ENCODE measurements at regions not wholly inside any gene's neighbourhood (a gene's known extent, or its start where the extent isn't known, plus 50 kb on each side); places are given as distances from the start of the nearest gene placed in this dataset.

- no peaks in the 10 kb centered on the region for H3K36me3 ChIP-seq (ENCODE audit: insufficient read depth, low read length)
- peak overlapping the region; percentile 15; the same call in 1 of the 2 replicates for H3K27ac ChIP-seq (ENCODE audit: low read depth, low read length)
- H3K27me3 ChIP-seq (ENCODE audit: insufficient read depth, low read length) = no peaks in the 10 kb centered on the region
- peaks cover 32% of the 10 kb centered on the region for H3K4me1 ChIP-seq (ENCODE audit: control insufficient read depth, insufficient read depth, low read length, unreplicated experiment)
- H3K4me3 ChIP-seq (ENCODE audit: low read depth, low read length) = no peak overlapping the region
- H3K79me2 ChIP-seq (ENCODE audit: control insufficient read depth, insufficient read depth, low read length, unreplicated experiment) = no peaks in the 10 kb centered on the region
- peak overlapping the region; percentile 18 for H2AFZ ChIP-seq (ENCODE audit: low read length, unreplicated experiment)
These were observed 117.5 kb upstream of the SHB start for GRCh38 chr9:38186404-38187115.

GRCh38 chr9:38185647-38186403 is 116.8 kb upstream of the SHB start:
- Histone ChIP-seq H3K4me3 (ENCODE audit: low read depth, low read length) (no peak overlapping the region), H3K4me1 (ENCODE audit: control insufficient read depth, insufficient read depth, low read length, unreplicated experiment) (peaks cover 35% of the 10 kb centered on the region), H3K36me3 (ENCODE audit: insufficient read depth, low read length) (no peaks in the 10 kb centered on the region), H3K27ac (ENCODE audit: low read depth, low read length) (peak overlapping the region; percentile 15; the same call in 1 of the 2 replicates), H3K79me2 (ENCODE audit: control insufficient read depth, insufficient read depth, low read length, unreplicated experiment) (no peaks in the 10 kb centered on the region), H3K27me3 (ENCODE audit: insufficient read depth, low read length) (no peaks in the 10 kb centered on the region), H2AFZ (ENCODE audit: low read length, unreplicated experiment) (peak overlapping the region; percentile 18)

GRCh38 chr9:38183994-38184568 is 115.1 kb upstream of the SHB start:
- H3K27me3 ChIP-seq (ENCODE audit: insufficient read depth, low read length) = no peaks in the 10 kb centered on the region
- no peak overlapping the region for H3K27ac ChIP-seq (ENCODE audit: low read depth, low read length)
- H3K4me3 ChIP-seq (ENCODE audit: low read depth, low read length) = no peak overlapping the region
- no peaks in the 10 kb centered on the region for H3K79me2 ChIP-seq (ENCODE audit: control insufficient read depth, insufficient read depth, low read length, unreplicated experiment)
- H3K36me3 ChIP-seq (ENCODE audit: insufficient read depth, low read length) = no peaks in the 10 kb centered on the region
- H2AFZ ChIP-seq (ENCODE audit: low read length, unreplicated experiment) = no peak overlapping the region
- H3K4me1 ChIP-seq (ENCODE audit: control insufficient read depth, insufficient read depth, low read length, unreplicated experiment) = peaks cover 35% of the 10 kb centered on the region

DNA sequence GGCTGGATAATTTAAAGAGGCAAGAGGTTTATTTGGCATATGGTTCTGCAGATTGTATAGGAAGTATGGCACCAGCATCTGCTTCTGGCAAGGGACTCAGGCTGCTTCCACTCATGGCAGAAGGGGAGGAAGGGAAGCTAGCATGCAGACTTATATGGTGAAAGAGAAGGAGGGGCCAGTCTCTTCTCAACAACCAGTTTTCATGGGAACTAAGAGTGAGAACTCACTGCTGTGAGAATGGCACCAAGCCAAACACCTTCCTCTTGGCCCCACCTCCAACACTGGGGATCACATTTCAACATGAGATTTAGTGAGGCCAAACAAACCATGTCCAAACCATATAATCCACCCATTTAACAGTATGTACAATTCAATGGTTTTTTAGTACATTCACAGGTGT is 113.3 kb upstream of the SHB start:
- Histone ChIP-seq H3K4me1 (ENCODE audit: control insufficient read depth, insufficient read depth, low read length, unreplicated experiment) (peaks cover 33% of the 10 kb centered on the region), H3K4me3 (ENCODE audit: low read depth, low read length) (no peak overlapping the region), H3K36me3 (ENCODE audit: insufficient read depth, low read length) (no peaks in the 10 kb centered on the region)

GRCh38 chr9:38181866-38182265 is 112.8 kb upstream of the SHB start:
- H3K36me3 ChIP-seq (ENCODE audit: insufficient read depth, low read length) = no peaks in the 10 kb centered on the region
- H3K4me1 ChIP-seq (ENCODE audit: control insufficient read depth, insufficient read depth, low read length, unreplicated experiment) = peaks cover 28% of the 10 kb centered on the region
- H3K27ac ChIP-seq (ENCODE audit: low read depth, low read length) = no peak overlapping the region
- H3K79me2 ChIP-seq (ENCODE audit: control insufficient read depth, insufficient read depth, low read length, unreplicated experiment) = no peaks in the 10 kb centered on the region
- no peak overlapping the region for H2AFZ ChIP-seq (ENCODE audit: low read length, unreplicated experiment)
- H3K4me3 ChIP-seq (ENCODE audit: low read depth, low read length) = no peak overlapping the region
- no peaks in the 10 kb centered on the region for H3K27me3 ChIP-seq (ENCODE audit: insufficient read depth, low read length)

More for the DNA sequence above, 113.3 kb upstream of the SHB start:
- H3K79me2 ChIP-seq (ENCODE audit: control insufficient read depth, insufficient read depth, low read length, unreplicated experiment) = no peaks in the 10 kb centered on the region
- H3K27ac ChIP-seq (ENCODE audit: low read depth, low read length) = no peak overlapping the region
- no peaks in the 10 kb centered on the region for H3K27me3 ChIP-seq (ENCODE audit: insufficient read depth, low read length)
- no peak overlapping the region for H2AFZ ChIP-seq (ENCODE audit: low read length, unreplicated experiment)

DNA sequence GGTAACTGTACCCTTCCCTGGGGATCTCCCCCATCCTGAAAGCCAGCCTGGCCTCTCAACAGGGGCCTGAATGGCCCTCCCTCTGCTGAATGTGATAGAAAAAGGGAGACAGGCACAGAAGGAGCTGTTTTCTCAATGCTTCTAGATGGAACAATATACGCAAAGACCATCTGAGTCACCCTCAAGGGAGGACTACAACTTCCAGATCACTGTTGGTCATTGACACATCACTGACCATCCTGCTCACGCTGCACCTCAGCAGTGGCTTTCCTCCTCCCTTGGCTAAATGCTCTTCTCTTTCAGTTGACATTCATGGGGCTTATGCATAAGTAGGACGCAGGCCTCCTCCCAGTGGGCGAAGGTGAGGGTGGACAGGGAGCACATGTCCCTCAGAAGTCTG is 112.2 kb upstream of the SHB start:
- Histone ChIP-seq H3K27ac (ENCODE audit: low read depth, low read length) (no peak overlapping the region), H3K36me3 (ENCODE audit: insufficient read depth, low read length) (no peaks in the 10 kb centered on the region), H3K4me1 (ENCODE audit: control insufficient read depth, insufficient read depth, low read length, unreplicated experiment) (peaks cover 22% of the 10 kb centered on the region), H3K27me3 (ENCODE audit: insufficient read depth, low read length) (no peaks in the 10 kb centered on the region), H3K79me2 (ENCODE audit: control insufficient read depth, insufficient read depth, low read length, unreplicated experiment) (no peaks in the 10 kb centered on the region), H3K4me3 (ENCODE audit: low read depth, low read length) (no peak overlapping the region), H2AFZ (ENCODE audit: low read length, unreplicated experiment) (no peak overlapping the region)

- peaks cover 16% of the 10 kb centered on the region for H3K4me1 ChIP-seq (ENCODE audit: control insufficient read depth, insufficient read depth, low read length, unreplicated experiment)
These were observed 111.6 kb upstream of the SHB start for GRCh38 chr9:38180656-38181055.

GRCh38 chr9:38179965-38180364 is 110.9 kb upstream of the SHB start:
- Histone ChIP-seq H3K4me3 (ENCODE audit: low read depth, low read length) (no peak overlapping the region), H3K36me3 (ENCODE audit: insufficient read depth, low read length) (no peaks in the 10 kb centered on the region), H3K27ac (ENCODE audit: low read depth, low read length) (no peak overlapping the region), H3K27me3 (ENCODE audit: insufficient read depth, low read length) (no peaks in the 10 kb centered on the region), H3K79me2 (ENCODE audit: control insufficient read depth, insufficient read depth, low read length, unreplicated experiment) (no peaks in the 10 kb centered on the region), H3K4me1 (ENCODE audit: control insufficient read depth, insufficient read depth, low read length, unreplicated experiment) (peaks cover 16% of the 10 kb centered on the region), H2AFZ (ENCODE audit: low read length, unreplicated experiment) (no peak overlapping the region)

More at GRCh38 chr9:38180656-38181055, 111.6 kb upstream of the SHB start:
- Histone ChIP-seq H3K36me3 (ENCODE audit: insufficient read depth, low read length) (no peaks in the 10 kb centered on the region), H3K79me2 (ENCODE audit: control insufficient read depth, insufficient read depth, low read length, unreplicated experiment) (no peaks in the 10 kb centered on the region), H2AFZ (ENCODE audit: low read length, unreplicated experiment) (no peak overlapping the region), H3K4me3 (ENCODE audit: low read depth, low read length) (no peak overlapping the region), H3K27me3 (ENCODE audit: insufficient read depth, low read length) (no peaks in the 10 kb centered on the region), H3K27ac (ENCODE audit: low read depth, low read length) (no peak overlapping the region)

DNA sequence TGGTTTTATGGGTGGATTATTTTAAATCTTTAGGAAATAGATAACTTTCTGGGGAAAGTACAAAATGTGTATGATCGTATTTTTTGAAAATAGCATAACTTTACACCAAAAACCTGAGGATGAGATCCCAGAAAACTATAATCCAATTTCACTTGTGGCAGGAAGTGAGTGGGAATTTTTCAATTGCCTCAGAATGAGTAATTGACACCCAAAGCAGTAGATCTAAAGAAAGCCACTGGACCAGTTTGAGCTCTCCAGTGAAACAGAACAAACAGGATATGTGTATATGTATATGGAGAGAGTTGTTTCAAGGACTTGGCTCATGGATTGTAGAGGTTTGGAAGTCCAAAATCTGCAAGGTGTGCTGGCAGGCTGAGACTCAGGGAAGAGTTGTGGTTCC is 109.2 kb upstream of the SHB start:
- H3K4me3 ChIP-seq (ENCODE audit: low read depth, low read length) = no peak overlapping the region
- H3K36me3 ChIP-seq (ENCODE audit: insufficient read depth, low read length) = no peaks in the 10 kb centered on the region
- no peaks in the 10 kb centered on the region for H3K27me3 ChIP-seq (ENCODE audit: insufficient read depth, low read length)
- H2AFZ ChIP-seq (ENCODE audit: low read length, unreplicated experiment) = no peak overlapping the region
- no peak overlapping the region for H3K27ac ChIP-seq (ENCODE audit: low read depth, low read length)
- H3K79me2 ChIP-seq (ENCODE audit: control insufficient read depth, insufficient read depth, low read length, unreplicated experiment) = no peaks in the 10 kb centered on the region
- H3K4me1 ChIP-seq (ENCODE audit: control insufficient read depth, insufficient read depth, low read length, unreplicated experiment) = peaks cover 8% of the 10 kb centered on the region

DNA sequence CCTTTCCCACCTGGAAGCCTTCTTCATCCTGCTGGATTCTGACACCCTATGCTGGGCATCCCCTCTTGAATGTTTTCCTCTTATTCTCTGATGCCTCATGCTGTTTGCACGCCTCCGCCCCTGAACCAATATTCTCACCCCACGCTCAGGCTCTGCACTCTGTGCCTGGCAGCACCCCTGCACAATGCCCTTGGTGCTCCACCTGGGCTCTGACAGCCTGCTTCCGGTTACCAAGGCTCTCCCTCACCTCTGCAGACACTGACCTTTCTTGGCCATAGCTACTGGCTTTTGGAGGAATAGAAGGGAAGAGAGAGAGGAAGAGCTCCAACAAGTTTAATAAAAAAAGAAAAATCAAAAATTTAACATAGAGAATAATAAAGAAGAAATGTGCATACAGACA is 108.7 kb upstream of the SHB start:
- Histone ChIP-seq H3K27ac (ENCODE audit: low read depth, low read length) (no peak overlapping the region), H3K36me3 (ENCODE audit: insufficient read depth, low read length) (no peaks in the 10 kb centered on the region), H2AFZ (ENCODE audit: low read length, unreplicated experiment) (no peak overlapping the region), H3K79me2 (ENCODE audit: control insufficient read depth, insufficient read depth, low read length, unreplicated experiment) (no peaks in the 10 kb centered on the region), H3K4me1 (ENCODE audit: control insufficient read depth, insufficient read depth, low read length, unreplicated experiment) (peaks cover 8% of the 10 kb centered on the region), H3K27me3 (ENCODE audit: insufficient read depth, low read length) (no peaks in the 10 kb centered on the region), H3K4me3 (ENCODE audit: low read depth, low read length) (no peak overlapping the region)
